ENCODE measurements at regions not wholly inside any gene's neighbourhood (a gene's known extent, or its start where the extent isn't known, plus 50 kb on each side); places are given as distances from the start of the nearest gene placed in this dataset.

- no peaks in the 10 kb centered on the region for H3K9me2 ChIP-seq (replicated peaks; ENCODE audit: insufficient read depth, low read length)
- no peak overlapping the region for H3K9ac ChIP-seq (ENCODE audit: low read length)
- DNase-seq = no peak
- H3K4me1 ChIP-seq (ENCODE audit: low read length) = no peaks in the 10 kb centered on the region
- H3K9me3 ChIP-seq (replicated peaks; ENCODE audit: insufficient read depth, low read length) = no peaks in the 10 kb centered on the region
- TF ChIP-seq CTCF (IDR thresholded peaks at IDR 0.05; ENCODE audit: low read length) (no peak), EZH2phosphoT487 (IDR thresholded peaks at IDR 0.05; ENCODE audit: low read length) (no peak)
- H3K79me2 ChIP-seq (ENCODE audit: low read length) = no peaks in the 10 kb centered on the region
- no peaks in the 10 kb centered on the region for H3K27me3 ChIP-seq (replicated peaks; ENCODE audit: insufficient read depth, low read length)
- H3K36me3 ChIP-seq (replicated peaks; ENCODE audit: insufficient read depth, low read length) = no peaks in the 10 kb centered on the region
- no peak overlapping the region for H3K27ac ChIP-seq (ENCODE audit: low read length)
- no peaks in the 10 kb centered on the region for H3F3A ChIP-seq (ENCODE audit: insufficient read depth, low read length)
- no peak overlapping the region for H3K4me2 ChIP-seq (ENCODE audit: low read depth, low read length)
- H2AFZ ChIP-seq (ENCODE audit: low read length) = no peak overlapping the region
- H4K20me1 ChIP-seq (ENCODE audit: insufficient read depth, low read length) = no peaks in the 10 kb centered on the region
- no peak overlapping the region for H3K4me3 ChIP-seq (ENCODE audit: low read length)
These were observed 103.4 kb upstream of the VASH1 start for GRCh38 chr14:76657846-76658245.

- H3K4me3 ChIP-seq (ENCODE audit: low read length) = no peak overlapping the region
- H2AFZ ChIP-seq (ENCODE audit: low read length) = no peak overlapping the region
- no peaks in the 10 kb centered on the region for H4K20me1 ChIP-seq (ENCODE audit: insufficient read depth, low read length)
- no peaks in the 10 kb centered on the region for H3K9me2 ChIP-seq (replicated peaks; ENCODE audit: insufficient read depth, low read length)
- H3K4me1 ChIP-seq (ENCODE audit: low read length) = no peaks in the 10 kb centered on the region
- TF ChIP-seq EZH2 (optimal IDR thresholded peaks at IDR 0.05; ENCODE audit: low read depth, low read length) (no peak), EZH2phosphoT487 (IDR thresholded peaks at IDR 0.05; ENCODE audit: low read length) (no peak), CTCF (IDR thresholded peaks at IDR 0.05; ENCODE audit: low read length) (no peak)
- H3K36me3 ChIP-seq (replicated peaks; ENCODE audit: insufficient read depth, low read length) = no peaks in the 10 kb centered on the region
- H3K9ac ChIP-seq (ENCODE audit: low read length) = no peak overlapping the region
- no peaks in the 10 kb centered on the region for H3K9me3 ChIP-seq (replicated peaks; ENCODE audit: insufficient read depth, low read length)
- H3K79me2 ChIP-seq (ENCODE audit: low read length) = no peaks in the 10 kb centered on the region
- H3K27me3 ChIP-seq (replicated peaks; ENCODE audit: insufficient read depth, low read length) = no peaks in the 10 kb centered on the region
- no peak for DNase-seq
- H3K4me2 ChIP-seq (ENCODE audit: low read depth, low read length) = no peak overlapping the region
- no peaks in the 10 kb centered on the region for H3F3A ChIP-seq (ENCODE audit: insufficient read depth, low read length)
- H3K27ac ChIP-seq (ENCODE audit: low read length) = no peak overlapping the region
These were observed 98.7 kb upstream of the VASH1 start for GRCh38 chr14:76662580-76662979.

GRCh38 chr14:76664790-76665189 lies 96.5 kb upstream of the VASH1 start:
- H3K27me3 ChIP-seq (replicated peaks; ENCODE audit: insufficient read depth, low read length) = no peaks in the 10 kb centered on the region
- H4K20me1 ChIP-seq (ENCODE audit: insufficient read depth, low read length) = no peaks in the 10 kb centered on the region
- H3K9ac ChIP-seq (ENCODE audit: low read length) = no peak overlapping the region
- no peaks in the 10 kb centered on the region for H3K9me3 ChIP-seq (replicated peaks; ENCODE audit: insufficient read depth, low read length)
- no peaks in the 10 kb centered on the region for H3K9me2 ChIP-seq (replicated peaks; ENCODE audit: insufficient read depth, low read length)
- no peaks in the 10 kb centered on the region for H3K79me2 ChIP-seq (ENCODE audit: low read length)
- no peaks in the 10 kb centered on the region for H3K36me3 ChIP-seq (replicated peaks; ENCODE audit: insufficient read depth, low read length)
- H3K27ac ChIP-seq (ENCODE audit: low read length) = no peak overlapping the region
- H3F3A ChIP-seq (ENCODE audit: insufficient read depth, low read length) = no peaks in the 10 kb centered on the region
- H2AFZ ChIP-seq (ENCODE audit: low read length) = no peak overlapping the region
- no peak for TF ChIP-seq EZH2phosphoT487 (IDR thresholded peaks at IDR 0.05; ENCODE audit: low read length)
- TF ChIP-seq CTCF (IDR thresholded peaks at IDR 0.05; ENCODE audit: low read length) = no peak
- no peak for TF ChIP-seq EZH2 (optimal IDR thresholded peaks at IDR 0.05; ENCODE audit: low read depth, low read length)
- H3K4me2 ChIP-seq (ENCODE audit: low read depth, low read length) = no peak overlapping the region
- no peaks in the 10 kb centered on the region for H3K4me1 ChIP-seq (ENCODE audit: low read length)
- H3K4me3 ChIP-seq (ENCODE audit: low read length) = no peak overlapping the region
- DNase-seq = no peak

All from MM.1S (cell line).